ENCODE measurements at regions not wholly inside any gene's neighbourhood (a gene's known extent, or its start where the extent isn't known, plus 50 kb on each side); places are given as distances from the start of the nearest gene placed in this dataset.
"Not testable (repeated sequence)": the region's sequence is repeated elsewhere in the genome, so short reads cannot be mapped to it uniquely, and the experiment has no call there.

DNA sequence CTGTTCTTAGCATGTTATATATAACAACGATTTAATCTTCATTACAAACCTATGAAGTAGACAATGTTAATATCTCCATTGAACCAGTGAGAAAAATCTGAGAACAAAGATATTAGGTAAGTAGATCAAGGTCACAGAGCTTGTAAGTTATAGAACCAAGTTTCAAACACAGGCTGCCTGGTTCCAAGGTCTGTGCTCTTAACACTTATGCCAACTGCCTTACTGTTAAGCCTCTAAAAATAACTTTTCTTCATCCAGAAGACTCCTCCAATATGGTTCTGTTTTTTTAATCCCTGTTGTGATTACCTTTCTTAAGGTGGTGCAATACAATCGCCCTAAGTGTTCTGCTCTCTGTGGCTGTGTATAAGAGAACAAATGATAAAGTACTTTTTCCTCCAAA is 282.0 kb upstream of the GRID2 start:
- no peak overlapping the region for H3K27ac ChIP-seq (ENCODE audit: low read length)
- H3K36me3 Mint-ChIP-seq = no peaks in the 10 kb centered on the region
- peaks cover 12 to 14% of the 10 kb centered on the region in 2 donors for H3K9me3 Mint-ChIP-seq
- no peaks in the 10 kb centered on the region for H3K4me1 Mint-ChIP-seq
- DNase-seq (no peak), ATAC-seq (no peak)
- no peaks in the 10 kb centered on the region for H3K4me1 ChIP-seq (ENCODE audit: control insufficient read depth, insufficient read depth, low read length)
- H3K27ac Mint-ChIP-seq = no peak overlapping the region
- H3K27me3 ChIP-seq (ENCODE audit: control insufficient read depth, insufficient read depth, low read length) = no peaks in the 10 kb centered on the region
- no peaks in the 10 kb centered on the region for H3K36me3 ChIP-seq (ENCODE audit: control insufficient read depth, insufficient read depth, low read length)
- intact Hi-C loops (cut with micrococcal nuclease) = no loop called here
- H3K27me3 Mint-ChIP-seq (ENCODE audit: low read depth in 2 of 2) = no peaks in the 10 kb centered on the region
- no CpG with 5 or more reads among the region's 2 CpGs for WGBS (ENCODE audit: insufficient coverage)
- H3K4me3 ChIP-seq (ENCODE audit: low read length) = no peak overlapping the region
- TF ChIP-seq, protein P1, sequence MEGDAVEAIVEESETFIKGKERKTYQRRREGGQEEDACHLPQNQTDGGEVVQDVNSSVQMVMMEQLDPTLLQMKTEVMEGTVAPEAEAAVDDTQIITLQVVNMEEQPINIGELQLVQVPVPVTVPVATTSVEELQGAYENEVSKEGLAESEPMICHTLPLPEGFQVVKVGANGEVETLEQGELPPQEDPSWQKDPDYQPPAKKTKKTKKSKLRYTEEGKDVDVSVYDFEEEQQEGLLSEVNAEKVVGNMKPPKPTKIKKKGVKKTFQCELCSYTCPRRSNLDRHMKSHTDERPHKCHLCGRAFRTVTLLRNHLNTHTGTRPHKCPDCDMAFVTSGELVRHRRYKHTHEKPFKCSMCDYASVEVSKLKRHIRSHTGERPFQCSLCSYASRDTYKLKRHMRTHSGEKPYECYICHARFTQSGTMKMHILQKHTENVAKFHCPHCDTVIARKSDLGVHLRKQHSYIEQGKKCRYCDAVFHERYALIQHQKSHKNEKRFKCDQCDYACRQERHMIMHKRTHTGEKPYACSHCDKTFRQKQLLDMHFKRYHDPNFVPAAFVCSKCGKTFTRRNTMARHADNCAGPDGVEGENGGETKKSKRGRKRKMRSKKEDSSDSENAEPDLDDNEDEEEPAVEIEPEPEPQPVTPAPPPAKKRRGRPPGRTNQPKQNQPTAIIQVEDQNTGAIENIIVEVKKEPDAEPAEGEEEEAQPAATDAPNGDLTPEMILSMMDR (IDR thresholded peaks at IDR 0.05) = no peak
- no peak overlapping the region for H3K4me3 Mint-ChIP-seq
- H3K9me3 ChIP-seq (ENCODE audit: control insufficient read depth, insufficient read depth, low read length) = peaks cover 3% of the 10 kb centered on the region

DNA sequence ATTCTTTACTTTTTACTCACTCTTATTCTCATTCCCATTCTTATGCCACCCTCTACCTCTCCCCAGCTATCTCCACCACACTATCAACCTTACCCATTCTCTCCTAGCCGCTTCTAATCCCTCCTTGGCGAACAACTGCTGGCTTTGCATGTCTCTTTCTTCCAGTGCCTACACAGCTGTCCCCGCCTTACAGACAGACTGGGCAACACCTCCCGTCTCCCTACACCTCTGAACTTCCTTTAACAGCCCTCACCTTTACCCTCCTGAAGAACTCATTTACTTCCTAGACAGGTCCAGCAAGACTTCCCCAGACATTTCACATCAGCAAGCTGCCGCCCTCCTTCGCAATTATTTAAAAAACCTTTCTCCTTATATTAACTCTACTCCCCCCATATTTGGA is 274.9 kb upstream of the GRID2 start:
- H3K4me1 ChIP-seq (ENCODE audit: control insufficient read depth, insufficient read depth, low read length); ATAC-seq; intact Hi-C loops (cut with micrococcal nuclease); DNase-seq; H3K36me3 ChIP-seq (ENCODE audit: control insufficient read depth, insufficient read depth, low read length); H3K27me3 ChIP-seq (ENCODE audit: control insufficient read depth, insufficient read depth, low read length); H3K9me3 ChIP-seq (ENCODE audit: control insufficient read depth, insufficient read depth, low read length); H3K27ac Mint-ChIP-seq; H3K4me3 ChIP-seq (ENCODE audit: low read length); H3K36me3 Mint-ChIP-seq; H3K27me3 Mint-ChIP-seq (ENCODE audit: low read depth in 2 of 2); H3K4me3 Mint-ChIP-seq; H3K27ac ChIP-seq (ENCODE audit: low read length); H3K4me1 Mint-ChIP-seq: not testable (repeated sequence)
- peaks cover 4 to 12% of the 10 kb centered on the region in 2 donors for H3K9me3 Mint-ChIP-seq
- WGBS (ENCODE audit: insufficient coverage) = 87% methylated on average over 6 of the region's 6 CpGs

DNA sequence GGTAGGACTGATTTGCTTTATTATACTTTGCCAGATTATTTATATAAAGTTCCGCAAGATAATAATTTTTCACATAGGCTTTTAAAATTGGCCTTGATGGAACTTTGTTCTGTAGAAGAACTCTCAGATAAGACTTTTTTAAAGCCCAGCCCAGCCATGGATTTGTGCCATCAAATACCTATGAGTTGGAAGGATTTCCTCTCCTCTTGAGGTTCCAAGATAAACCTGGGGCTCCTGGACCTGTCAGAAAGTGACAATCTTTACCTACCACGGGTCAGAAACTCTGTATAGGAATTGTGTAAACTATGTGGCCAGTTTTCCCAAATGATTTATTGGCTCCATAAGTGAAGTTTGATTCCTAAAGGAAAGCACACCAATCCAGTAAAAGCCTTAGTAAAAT is 271.9 kb upstream of the GRID2 start:
- intact Hi-C loops (cut with micrococcal nuclease) = no loop called here
- H3K36me3 ChIP-seq (ENCODE audit: control insufficient read depth, insufficient read depth, low read length) = no peaks in the 10 kb centered on the region
- no peaks in the 10 kb centered on the region for H3K27me3 ChIP-seq (ENCODE audit: control insufficient read depth, insufficient read depth, low read length)
- H3K9me3 Mint-ChIP-seq = peaks cover 4 to 8% of the 10 kb centered on the region in 2 donors
- H3K4me1 ChIP-seq (ENCODE audit: control insufficient read depth, insufficient read depth, low read length) = no peaks in the 10 kb centered on the region
- no peak overlapping the region for H3K4me3 Mint-ChIP-seq
- DNase-seq = no peak
- no peak overlapping the region for H3K27ac ChIP-seq (ENCODE audit: low read length)
- no peaks in the 10 kb centered on the region for H3K27me3 Mint-ChIP-seq (ENCODE audit: low read depth in 2 of 2)
- no peak overlapping the region for H3K4me3 ChIP-seq (ENCODE audit: low read length)
- H3K36me3 Mint-ChIP-seq = peaks cover 7% of the 10 kb centered on the region
- no peak overlapping the region for H3K27ac Mint-ChIP-seq
- no peak for ATAC-seq
- no peaks in the 10 kb centered on the region for H3K4me1 Mint-ChIP-seq
- WGBS (ENCODE audit: insufficient coverage) = 100% methylated on average over 1 of the region's 2 CpGs
- TF ChIP-seq, protein P1 (IDR thresholded peaks at IDR 0.05) = no peak
- peaks cover 4% of the 10 kb centered on the region for H3K9me3 ChIP-seq (ENCODE audit: control insufficient read depth, insufficient read depth, low read length)

DNA sequence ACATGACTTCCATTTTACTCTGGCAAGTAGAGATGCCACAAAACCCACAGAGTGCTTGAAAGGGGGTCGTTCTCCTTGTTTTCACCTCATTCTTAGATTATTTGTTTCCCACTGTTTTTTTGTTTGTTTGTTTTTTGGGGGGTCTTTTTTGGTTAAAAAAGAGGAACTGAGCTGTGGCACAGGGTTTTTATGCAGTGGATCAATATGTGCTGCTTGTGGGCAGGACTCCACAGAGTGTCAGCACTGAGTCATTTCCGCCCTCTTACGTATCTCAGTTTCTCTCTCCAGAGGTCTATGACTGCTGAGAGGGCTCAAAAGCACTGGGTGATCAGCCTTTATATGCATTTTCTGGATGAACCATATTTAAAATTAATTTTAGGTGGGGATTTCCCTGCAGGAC is 268.1 kb upstream of the GRID2 start:
- Histone ChIP-seq H3K36me3 (ENCODE audit: control insufficient read depth, insufficient read depth, low read length) (no peaks in the 10 kb centered on the region), H3K4me3 (ENCODE audit: low read length) (no peak overlapping the region), H3K27ac (ENCODE audit: low read length) (no peak overlapping the region), H3K4me1 (ENCODE audit: control insufficient read depth, insufficient read depth, low read length) (no peaks in the 10 kb centered on the region), H3K9me3 (ENCODE audit: control insufficient read depth, insufficient read depth, low read length) (peaks cover 4% of the 10 kb centered on the region), H3K27me3 (ENCODE audit: control insufficient read depth, insufficient read depth, low read length) (no peaks in the 10 kb centered on the region)
- Mint-ChIP-seq H3K27me3 (ENCODE audit: low read depth in 2 of 2) (no peaks in the 10 kb centered on the region), H3K9me3 (peaks cover 7 to 12% of the 10 kb centered on the region in 2 donors), H3K4me3 (no peak overlapping the region), H3K36me3 (peaks cover 15% of the 10 kb centered on the region), H3K27ac (no peak overlapping the region), H3K4me1 (no peaks in the 10 kb centered on the region)
- TF ChIP-seq, protein P1 (IDR thresholded peaks at IDR 0.05) = no peak
- no peak for DNase-seq
- intact Hi-C loops (cut with micrococcal nuclease) = no loop called here
- ATAC-seq = no peak
- WGBS (ENCODE audit: insufficient coverage) = 87% methylated on average over 3 of the region's 3 CpGs

All from natural killer cell (primary cell).